ENCODE measurements at regions not wholly inside any gene's neighbourhood (a gene's known extent, or its start where the extent isn't known, plus 50 kb on each side); places are given as distances from the start of the nearest gene placed in this dataset.

DNA sequence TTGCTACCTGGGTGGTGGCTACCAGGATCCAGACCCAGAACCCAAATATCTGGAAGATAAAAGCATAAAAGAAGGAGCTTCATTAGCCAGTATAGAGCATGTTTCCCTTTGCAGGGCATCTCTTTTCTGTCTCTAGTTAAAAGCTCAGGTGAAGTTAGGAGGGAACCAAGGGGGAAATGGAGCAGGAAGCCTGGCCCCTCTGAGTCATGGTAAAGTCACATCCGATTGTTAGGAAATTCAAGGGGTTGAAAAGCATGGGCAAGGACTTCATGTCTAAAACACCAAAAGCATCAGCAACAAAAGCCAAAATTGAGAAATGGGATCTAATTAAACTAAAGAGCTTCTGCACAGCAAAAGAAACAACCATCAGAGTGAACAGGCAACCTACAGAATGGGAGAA lies 126.9 kb downstream of the RPIA start:
- Histone ChIP-seq H3K36me3 (ENCODE audit: control insufficient read depth in 4 of 4, insufficient read depth in 4 of 4, low read length in 4 of 4) (no peaks in the 10 kb centered on the region), H3K27ac (ENCODE audit: low read depth in 1 of 2, low read length in 1 of 2) (peak overlapping the region in 1 of 2 donors; percentile 23), H3K9ac (ENCODE audit: insufficient read depth in 1 of 2, low read length in 2 of 2) (no peak overlapping the region), H3K9me3 (ENCODE audit: control insufficient read depth in 4 of 4, insufficient read depth in 3 of 4, low read length in 3 of 4) (peaks cover 0 to 8% (median 4%) of the 10 kb centered on the region in 4 donors), H3K27me3 (ENCODE audit: control insufficient read depth in 3 of 3, insufficient read depth in 3 of 3, low read length in 2 of 3) (no peaks in the 10 kb centered on the region), H3K4me3 (no peak overlapping the region), H3K4me1 (ENCODE audit: control insufficient read depth in 5 of 5, insufficient read depth in 5 of 5, low read length in 5 of 5) (no peaks in the 10 kb centered on the region)
- 63 to 70% methylated on average over 1 of the region's 1 CpG for WGBS, 2 donors
- no peak for ATAC-seq (ENCODE audit: insufficient read depth, low FRiP score)
- TF ChIP-seq, protein P1, sequence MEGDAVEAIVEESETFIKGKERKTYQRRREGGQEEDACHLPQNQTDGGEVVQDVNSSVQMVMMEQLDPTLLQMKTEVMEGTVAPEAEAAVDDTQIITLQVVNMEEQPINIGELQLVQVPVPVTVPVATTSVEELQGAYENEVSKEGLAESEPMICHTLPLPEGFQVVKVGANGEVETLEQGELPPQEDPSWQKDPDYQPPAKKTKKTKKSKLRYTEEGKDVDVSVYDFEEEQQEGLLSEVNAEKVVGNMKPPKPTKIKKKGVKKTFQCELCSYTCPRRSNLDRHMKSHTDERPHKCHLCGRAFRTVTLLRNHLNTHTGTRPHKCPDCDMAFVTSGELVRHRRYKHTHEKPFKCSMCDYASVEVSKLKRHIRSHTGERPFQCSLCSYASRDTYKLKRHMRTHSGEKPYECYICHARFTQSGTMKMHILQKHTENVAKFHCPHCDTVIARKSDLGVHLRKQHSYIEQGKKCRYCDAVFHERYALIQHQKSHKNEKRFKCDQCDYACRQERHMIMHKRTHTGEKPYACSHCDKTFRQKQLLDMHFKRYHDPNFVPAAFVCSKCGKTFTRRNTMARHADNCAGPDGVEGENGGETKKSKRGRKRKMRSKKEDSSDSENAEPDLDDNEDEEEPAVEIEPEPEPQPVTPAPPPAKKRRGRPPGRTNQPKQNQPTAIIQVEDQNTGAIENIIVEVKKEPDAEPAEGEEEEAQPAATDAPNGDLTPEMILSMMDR (IDR thresholded peaks at IDR 0.05; ENCODE audit: control extremely low read depth, extremely low read depth): no peak
- DNase-seq: no peak

DNA sequence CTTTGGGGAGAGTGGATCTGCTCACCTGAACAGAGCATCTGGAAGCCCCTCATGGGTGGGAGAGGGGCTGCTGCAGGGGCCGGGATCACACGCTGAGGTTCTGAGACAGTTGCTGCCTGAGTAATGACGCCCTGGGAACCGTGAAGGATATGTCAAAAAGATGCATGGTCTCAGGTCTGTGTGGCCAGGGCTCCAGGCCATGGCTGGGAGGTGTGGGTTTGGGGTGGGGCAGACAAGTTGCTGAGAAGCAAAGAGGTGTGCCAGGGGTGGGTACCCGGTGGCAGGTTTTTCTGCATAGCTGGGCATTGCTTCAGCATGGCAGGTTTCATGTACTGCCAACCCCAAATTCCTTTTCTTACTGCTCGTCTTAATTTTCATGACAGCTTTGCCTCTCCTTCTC lies 133.5 kb downstream of the RPIA start:
- H3K4me1 ChIP-seq (ENCODE audit: control insufficient read depth in 5 of 5, insufficient read depth in 5 of 5, low read length in 5 of 5): peaks cover 0 to 6% (median 2%) of the 10 kb centered on the region in 5 donors
- no peaks in the 10 kb centered on the region for H3K36me3 ChIP-seq (ENCODE audit: control insufficient read depth in 4 of 4, insufficient read depth in 4 of 4, low read length in 4 of 4)
- WGBS, 2 donors: 72 to 85% methylated on average over 6 of the region's 6 CpGs
- DNase-seq: no peak
- H3K4me3 ChIP-seq: no peak overlapping the region
- no peak for ATAC-seq (ENCODE audit: insufficient read depth, low FRiP score)
- H3K9me3 ChIP-seq (ENCODE audit: control insufficient read depth in 4 of 4, insufficient read depth in 3 of 4, low read length in 3 of 4): no peaks in the 10 kb centered on the region
- H3K27ac ChIP-seq (ENCODE audit: low read depth in 1 of 2, low read length in 1 of 2): no peak overlapping the region
- TF ChIP-seq, protein P1 (IDR thresholded peaks at IDR 0.05; ENCODE audit: control extremely low read depth, extremely low read depth): no peak
- H3K9ac ChIP-seq (ENCODE audit: insufficient read depth in 1 of 2, low read length in 2 of 2): no peak overlapping the region
- no peaks in the 10 kb centered on the region for H3K27me3 ChIP-seq (ENCODE audit: control insufficient read depth in 3 of 3, insufficient read depth in 3 of 3, low read length in 2 of 3)

DNA sequence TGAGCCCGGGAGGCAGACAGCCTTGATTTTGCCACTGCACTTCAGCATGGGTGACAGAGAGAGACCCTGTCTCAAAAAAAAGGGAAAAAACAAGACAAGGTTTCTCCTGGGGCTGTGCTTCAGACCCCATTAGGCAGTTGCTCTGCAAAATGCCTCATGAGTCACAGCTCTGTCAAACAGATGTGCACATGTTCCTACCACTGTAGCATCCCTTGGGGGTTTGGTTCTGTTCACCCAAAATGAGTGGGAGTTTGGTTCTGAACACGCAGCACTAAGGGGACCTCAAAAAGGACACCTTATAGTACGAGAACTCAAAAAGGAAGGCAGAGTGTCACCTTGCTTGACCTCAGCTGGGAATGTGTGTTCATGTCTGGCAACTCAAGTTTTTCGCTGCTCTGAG lies 134.9 kb downstream of the RPIA start:
- ATAC-seq (ENCODE audit: insufficient read depth, low FRiP score): no peak

More for the DNA sequence above, 134.9 kb downstream of the RPIA start:
- WGBS, 2 donors: 79% methylated on average over 4 of the region's 4 CpGs
- H3K36me3 ChIP-seq (ENCODE audit: control insufficient read depth in 4 of 4, insufficient read depth in 4 of 4, low read length in 4 of 4): no peaks in the 10 kb centered on the region
- no peak overlapping the region for H3K4me3 ChIP-seq
- no peak overlapping the region for H3K27ac ChIP-seq (ENCODE audit: low read depth in 1 of 2, low read length in 1 of 2)
- H3K27me3 ChIP-seq (ENCODE audit: control insufficient read depth in 3 of 3, insufficient read depth in 3 of 3, low read length in 2 of 3): no peaks in the 10 kb centered on the region
- TF ChIP-seq, protein P1 (IDR thresholded peaks at IDR 0.05; ENCODE audit: control extremely low read depth, extremely low read depth): no peak
- H3K4me1 ChIP-seq (ENCODE audit: control insufficient read depth in 5 of 5, insufficient read depth in 5 of 5, low read length in 5 of 5): peaks cover 0 to 6% (median 2%) of the 10 kb centered on the region in 5 donors
- DNase-seq: no peak
- no peaks in the 10 kb centered on the region for H3K9me3 ChIP-seq (ENCODE audit: control insufficient read depth in 4 of 4, insufficient read depth in 3 of 4, low read length in 3 of 4)
- H3K9ac ChIP-seq (ENCODE audit: insufficient read depth in 1 of 2, low read length in 2 of 2): no peak overlapping the region

All from lung (tissue), 11 donors.